ENCODE measurements at regions not wholly inside any gene's neighbourhood (a gene's known extent, or its start where the extent isn't known, plus 50 kb on each side); places are given as distances from the start of the nearest gene placed in this dataset.
A peak's percentile ranks its signal among the peaks of the same experiment; 100 is the strongest.

DNA sequence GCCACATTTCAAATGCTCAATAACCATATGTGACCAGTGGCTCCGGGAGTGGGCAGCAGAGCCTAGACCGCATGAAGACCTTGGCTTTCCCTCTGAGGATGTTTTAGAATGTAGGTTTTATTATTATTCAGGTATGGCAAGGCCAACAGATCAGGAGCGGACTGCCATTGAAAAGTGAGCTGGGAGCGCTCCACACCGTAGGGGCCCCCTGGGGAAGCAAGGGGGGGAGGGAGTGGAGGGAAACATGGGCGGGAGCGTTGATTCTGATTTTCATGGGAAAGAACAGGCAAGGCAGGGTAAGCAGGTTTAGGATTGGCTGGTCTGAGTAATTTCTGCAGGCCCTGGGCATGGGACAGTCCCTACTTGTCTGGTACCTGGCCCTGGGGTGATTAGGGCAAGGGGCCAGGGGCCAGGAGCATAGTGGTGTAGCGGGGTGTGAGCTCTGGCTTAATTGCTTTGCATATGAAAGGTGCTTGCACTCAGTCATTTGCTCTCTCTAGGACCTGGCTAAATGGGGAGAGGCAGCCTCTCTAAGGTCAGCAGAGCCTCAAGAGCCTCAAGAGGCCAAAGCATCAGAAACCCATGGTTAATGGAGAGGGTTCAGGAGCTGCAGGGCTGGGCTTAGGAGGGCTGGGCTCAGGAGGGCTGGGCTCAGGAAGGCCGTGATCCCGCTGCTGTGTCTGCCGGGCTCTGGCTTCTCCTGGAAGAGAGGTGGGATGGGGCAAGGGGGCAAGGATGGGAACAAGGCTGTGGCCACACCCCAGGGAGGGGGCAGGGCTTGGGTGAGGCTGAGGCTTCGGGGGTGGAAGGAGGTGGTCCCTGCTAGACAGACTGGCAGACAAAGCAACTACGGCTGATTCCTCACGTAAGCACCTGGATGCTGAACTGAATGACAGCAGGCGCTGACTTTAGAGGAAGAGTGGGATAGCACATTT lies 82.0 kb upstream of the WASF3 start:
- H3K27me3 ChIP-seq (ENCODE audit: insufficient read depth, low read length) = no peaks in the 10 kb centered on the region
- no peak overlapping the region for H3K18ac ChIP-seq (ENCODE audit: insufficient read length, low read depth, low read length)
- no peak overlapping the region for H3K9ac ChIP-seq (ENCODE audit: extremely low read depth, insufficient read length, low read length)

More for the DNA sequence above, 82.0 kb upstream of the WASF3 start:
- no peaks in the 10 kb centered on the region for H3K79me1 ChIP-seq (ENCODE audit: insufficient read depth, low read depth, low read length, poor library complexity, severe bottlenecking)
- no CpG with 5 or more reads among the region's 15 CpGs for WGBS (ENCODE audit: extremely low coverage, insufficient read length, low lambda C conversion rate)
- no peaks in the 10 kb centered on the region; a peak in 2 of 5 replicates for H3K9me3 Mint-ChIP-seq
- peak overlapping the region; percentile 90 to 97 (median 96) for H3K27ac Mint-ChIP-seq
- no peak overlapping the region for H4K5ac ChIP-seq (ENCODE audit: insufficient read length, low read depth, low read length)
- no peaks in the 10 kb centered on the region for H4K20me1 ChIP-seq (ENCODE audit: control insufficient read depth, insufficient read depth, insufficient read length)
- no peak overlapping the region for H3T11ph ChIP-seq (ENCODE audit: low read length)
- peak overlapping the region; percentile 72 for H3K4me2 ChIP-seq (ENCODE audit: insufficient read depth, insufficient read length, low read length)
- peak; percentile 83 for DNase-seq
- H4K8ac ChIP-seq (replicated peaks; ENCODE audit: insufficient read length, low read depth, low read length) = no peak overlapping the region
- no peak overlapping the region for H3K23ac ChIP-seq (ENCODE audit: insufficient read length, low read depth, low read length)
- H3K36me3 Mint-ChIP-seq (ENCODE audit: insufficient read depth in 1 of 3, low read depth in 3 of 3) = no peaks in the 10 kb centered on the region; a peak in 1 of 7 replicates
- peaks cover 4% of the 10 kb centered on the region; the same call in 1 of the 2 replicates for H3K27me3 Mint-ChIP-seq (ENCODE audit: low read depth)
- no peak overlapping the region for H2BK5ac ChIP-seq (ENCODE audit: insufficient read length, low read length)
- H2AFZ ChIP-seq (ENCODE audit: low read length) = no peak overlapping the region
- H3K4me3 Mint-ChIP-seq = peak overlapping the region; percentile 58 to 82
- no peak overlapping the region for H2BK15ac ChIP-seq (ENCODE audit: low read depth, low read length)
- H2BK12ac ChIP-seq (ENCODE audit: insufficient read length, low read depth, low read length) = no peak overlapping the region
- peaks cover 10% of the 10 kb centered on the region for H3K23me2 ChIP-seq (ENCODE audit: insufficient read length, low read depth, low read length, poor library complexity, severe bottlenecking)
- H2AK5ac ChIP-seq (ENCODE audit: insufficient read length, low read length) = no peak overlapping the region
- H4K91ac ChIP-seq (ENCODE audit: insufficient read length, low read depth, low read length) = no peak overlapping the region
- H3K56ac ChIP-seq (ENCODE audit: insufficient read length, low read depth, low read length) = no peak overlapping the region
- no peaks in the 10 kb centered on the region for H3K79me2 ChIP-seq (ENCODE audit: insufficient read depth, low read length)
- H2BK20ac ChIP-seq (ENCODE audit: low read depth, low read length, poor library complexity, severe bottlenecking) = no peak overlapping the region
- peaks cover 36 to 54% of the 10 kb centered on the region in 2 experiments for H3K4me1 Mint-ChIP-seq
- TF ChIP-seq, protein P1, sequence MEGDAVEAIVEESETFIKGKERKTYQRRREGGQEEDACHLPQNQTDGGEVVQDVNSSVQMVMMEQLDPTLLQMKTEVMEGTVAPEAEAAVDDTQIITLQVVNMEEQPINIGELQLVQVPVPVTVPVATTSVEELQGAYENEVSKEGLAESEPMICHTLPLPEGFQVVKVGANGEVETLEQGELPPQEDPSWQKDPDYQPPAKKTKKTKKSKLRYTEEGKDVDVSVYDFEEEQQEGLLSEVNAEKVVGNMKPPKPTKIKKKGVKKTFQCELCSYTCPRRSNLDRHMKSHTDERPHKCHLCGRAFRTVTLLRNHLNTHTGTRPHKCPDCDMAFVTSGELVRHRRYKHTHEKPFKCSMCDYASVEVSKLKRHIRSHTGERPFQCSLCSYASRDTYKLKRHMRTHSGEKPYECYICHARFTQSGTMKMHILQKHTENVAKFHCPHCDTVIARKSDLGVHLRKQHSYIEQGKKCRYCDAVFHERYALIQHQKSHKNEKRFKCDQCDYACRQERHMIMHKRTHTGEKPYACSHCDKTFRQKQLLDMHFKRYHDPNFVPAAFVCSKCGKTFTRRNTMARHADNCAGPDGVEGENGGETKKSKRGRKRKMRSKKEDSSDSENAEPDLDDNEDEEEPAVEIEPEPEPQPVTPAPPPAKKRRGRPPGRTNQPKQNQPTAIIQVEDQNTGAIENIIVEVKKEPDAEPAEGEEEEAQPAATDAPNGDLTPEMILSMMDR (conservative IDR thresholded peaks at IDR 0.05) = no peak
- peak overlapping the region; percentile 51 for H3K27ac ChIP-seq (ENCODE audit: insufficient read length, low read depth, low read length)
- H3K4me1 ChIP-seq (ENCODE audit: insufficient read depth, low read length) = peaks cover 12% of the 10 kb centered on the region
- no peak overlapping the region for H3K14ac ChIP-seq (ENCODE audit: insufficient read depth, low read length)
- H2BK120ac ChIP-seq (ENCODE audit: low read depth, low read length, poor library complexity, severe bottlenecking) = no peak overlapping the region
- no peaks in the 10 kb centered on the region for H3K9me3 ChIP-seq (ENCODE audit: control insufficient read depth, low read depth, low read length)
- no peak overlapping the region for H3K4ac ChIP-seq (ENCODE audit: low read depth, low read length)

Data from H9 (cell line).